HG03095 (cell line): ENCODE measurements at regions not wholly inside any gene's neighbourhood (a gene's known extent, or its start where the extent isn't known, plus 50 kb on each side); places are given as distances from the start of the nearest gene placed in this dataset.

ENCODE experiments used
- ATAC-seq: cut with Tn5 transposase; IDR thresholded peaks from one replicate; pipeline ENCODE4 v1.9.1; 2021; ENCODE audit warnings: moderate library complexity; ENCODE audit not compliant: unreplicated experiment

- ATAC-seq, result no peak
These were observed 824.8 kb downstream of the ADGRL2 start for GRCh38 chr1:82625537-82625936.

DNA sequence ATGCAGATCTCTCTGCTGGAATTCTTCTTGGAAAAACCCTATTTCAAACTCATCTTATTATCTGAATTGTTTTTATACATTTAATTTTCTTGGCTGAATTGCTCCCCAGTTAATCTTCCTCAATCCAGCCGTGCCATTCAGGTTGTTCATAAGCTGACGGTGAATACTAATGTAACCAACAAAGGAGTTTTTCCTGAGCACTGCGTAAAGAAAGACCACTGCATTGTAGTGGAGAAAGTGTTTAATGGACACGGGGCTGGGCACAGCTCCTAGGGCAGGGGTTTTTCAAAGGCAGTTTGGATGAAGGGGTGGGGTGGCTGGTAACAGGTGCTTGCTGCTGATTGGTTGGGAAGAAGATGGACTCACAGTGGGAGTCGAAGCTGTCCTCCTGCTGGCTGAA lies 820.3 kb downstream of the ADGRL2 start:
- no peak for ATAC-seq

GRCh38 chr1:82614090-82614489 lies 813.4 kb downstream of the ADGRL2 start:
- no peak for ATAC-seq

DNA sequence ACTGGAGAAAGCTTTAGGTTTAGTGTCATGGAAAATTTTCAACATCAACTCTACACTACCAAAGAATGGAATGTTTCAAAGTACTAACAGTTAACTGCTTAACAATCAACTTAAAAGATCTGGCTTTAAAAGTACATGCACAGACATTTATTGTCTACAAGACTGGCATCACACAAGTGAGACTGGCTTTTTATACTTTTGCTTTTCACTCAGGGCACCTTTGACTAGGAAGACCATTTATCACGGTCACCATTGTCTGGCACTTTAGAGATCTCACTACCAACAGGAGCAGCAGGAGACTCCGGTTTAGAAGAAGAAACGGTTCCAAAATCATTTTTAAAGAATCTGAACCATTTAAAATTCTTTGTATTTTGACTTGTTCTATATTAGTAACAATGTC lies 812.3 kb downstream of the ADGRL2 start:
- ATAC-seq, result no peak

- ATAC-seq, result no peak
These were observed 805.8 kb downstream of the ADGRL2 start for GRCh38 chr1:82606546-82606945.

GRCh38 chr1:82604524-82604923 lies 803.8 kb downstream of the ADGRL2 start:
- no peak for ATAC-seq

GRCh38 chr1:82600314-82600713 lies 799.6 kb downstream of the ADGRL2 start:
- ATAC-seq, result no peak

DNA sequence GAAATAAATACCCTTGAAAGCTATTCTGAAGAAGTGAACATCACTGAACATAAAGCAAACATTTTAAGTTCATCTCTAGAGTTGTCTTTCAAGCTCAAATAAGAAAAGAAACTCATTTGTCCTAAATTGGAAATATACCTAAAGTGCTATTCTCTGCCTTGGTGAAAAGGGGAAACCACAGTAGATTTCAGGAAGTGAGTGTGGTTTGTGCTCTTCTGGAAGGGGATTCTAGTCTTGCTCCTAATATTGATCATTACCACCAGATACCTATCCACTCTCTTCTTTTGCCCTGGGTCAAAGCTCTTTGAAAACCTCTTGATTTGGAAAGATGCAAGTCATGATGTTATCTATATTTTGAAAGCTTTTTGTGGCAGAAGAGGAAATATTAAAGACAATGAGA lies 798.1 kb downstream of the ADGRL2 start:
- no peak for ATAC-seq

DNA sequence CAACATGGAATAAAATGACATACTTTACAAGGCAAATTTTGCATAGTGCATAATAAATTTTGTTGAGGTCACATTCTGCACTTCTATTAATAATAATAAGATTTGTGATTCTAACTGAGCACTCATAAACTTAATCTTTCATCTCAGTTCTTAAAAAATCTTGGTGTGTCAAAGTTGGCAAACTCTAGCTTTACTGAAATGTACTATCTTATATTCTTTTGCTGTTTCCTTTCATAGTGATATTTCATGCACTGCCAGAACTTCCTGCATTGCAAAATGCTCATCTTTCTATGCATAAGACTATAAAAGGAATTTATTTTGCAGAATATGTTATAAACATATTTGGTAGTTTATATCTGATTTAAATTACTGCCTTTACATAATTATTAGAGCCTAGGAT lies 797.6 kb downstream of the ADGRL2 start:
- no peak for ATAC-seq

GRCh38 chr1:82597649-82598048 lies 796.9 kb downstream of the ADGRL2 start:
- no peak for ATAC-seq

GRCh38 chr1:82597141-82597540 lies 796.4 kb downstream of the ADGRL2 start:
- no peak for ATAC-seq

DNA sequence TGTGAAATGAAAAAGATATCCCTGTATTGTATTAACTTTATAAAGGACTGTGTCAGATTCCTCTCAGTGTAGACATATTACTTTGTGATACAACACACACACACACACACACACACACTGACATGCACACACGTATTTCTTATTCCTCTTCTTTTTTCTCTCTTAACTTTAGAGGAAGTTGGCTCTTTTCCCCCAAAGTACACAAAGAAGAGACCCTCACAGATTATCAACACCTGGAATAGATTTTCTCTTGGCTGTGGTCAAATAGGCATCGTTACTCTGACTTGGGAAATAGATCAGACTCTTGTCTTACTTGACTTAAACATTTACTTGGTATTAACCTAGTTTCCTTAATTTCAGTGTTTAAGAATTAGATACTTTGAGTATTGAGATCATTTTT lies 792.8 kb downstream of the ADGRL2 start:
- ATAC-seq, result no peak

DNA sequence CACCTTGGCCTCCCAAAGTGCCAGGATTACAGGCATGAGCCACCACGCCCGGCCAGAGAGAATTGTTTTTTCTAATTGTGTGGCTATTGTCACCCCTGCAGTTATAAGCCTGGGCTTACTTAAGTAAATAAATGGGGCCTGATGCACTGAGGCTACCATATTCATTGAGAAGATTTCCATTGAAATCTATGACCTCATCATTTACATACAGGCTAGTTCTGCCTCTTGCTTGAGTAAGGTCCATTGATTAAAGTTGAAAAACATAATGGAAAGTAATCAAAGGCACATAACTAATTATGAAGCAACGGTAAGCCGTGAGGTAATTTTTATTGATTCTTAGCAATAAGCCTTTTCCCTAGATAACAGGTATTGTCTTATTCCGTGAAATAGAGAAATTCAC lies 788.9 kb downstream of the ADGRL2 start:
- no peak for ATAC-seq

- ATAC-seq, result no peak
These were observed 786.6 kb downstream of the ADGRL2 start for GRCh38 chr1:82587371-82587770.

DNA sequence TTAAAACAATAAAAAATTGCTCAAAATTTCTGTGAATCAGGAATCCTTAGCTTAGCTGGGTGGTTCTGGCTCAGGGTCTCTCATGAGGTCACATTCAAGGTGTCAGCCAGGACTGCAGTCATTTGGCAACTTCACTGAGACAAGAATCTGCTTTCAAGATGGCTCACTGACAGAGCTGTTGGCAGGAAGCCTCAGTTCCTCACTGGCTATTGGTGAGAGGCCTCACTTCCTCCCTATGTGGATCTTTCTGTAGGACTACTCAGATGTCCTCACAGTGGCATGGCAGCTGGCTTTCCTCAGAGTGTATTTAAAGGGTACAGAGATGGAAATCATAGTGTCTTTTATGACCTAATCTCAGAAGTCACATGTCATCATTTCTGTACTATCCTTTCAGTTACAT lies 785.7 kb downstream of the ADGRL2 start:
- no peak for ATAC-seq

- ATAC-seq, result no peak
These were observed 781.6 kb downstream of the ADGRL2 start for GRCh38 chr1:82582347-82582746.

DNA sequence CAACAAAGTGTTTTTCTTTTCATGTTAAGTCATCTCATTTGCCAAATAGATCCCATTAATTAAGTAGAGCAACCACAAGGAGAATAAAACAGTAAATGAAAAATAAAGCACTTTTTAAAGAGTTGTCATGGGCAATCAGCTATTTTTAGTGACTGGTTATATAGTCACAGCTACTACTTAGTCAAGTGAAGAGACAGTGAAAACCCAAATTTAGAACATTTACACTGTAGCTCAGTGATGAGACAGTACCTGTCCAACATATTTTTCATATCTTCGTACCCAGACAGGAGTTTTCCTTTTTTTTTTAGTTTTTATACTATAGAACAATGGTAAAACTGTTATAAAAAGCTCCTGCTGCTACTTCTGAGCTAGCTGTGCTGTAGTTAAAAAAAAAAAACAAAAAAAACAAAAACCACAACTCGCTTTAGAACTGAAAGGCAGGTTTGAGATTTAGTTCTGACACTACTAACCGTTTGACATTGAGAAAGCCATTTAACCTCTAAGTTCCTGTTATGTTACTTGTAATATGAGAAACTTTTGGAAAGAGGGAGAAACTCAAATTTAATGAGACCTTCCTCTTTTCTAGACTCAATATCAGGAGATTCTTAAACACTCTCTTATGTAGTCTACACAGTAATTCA lies 777.5 kb downstream of the ADGRL2 start:
- ATAC-seq, result no peak

- no peak for ATAC-seq
These were observed 766.6 kb downstream of the ADGRL2 start for GRCh38 chr1:82567348-82567747.

DNA sequence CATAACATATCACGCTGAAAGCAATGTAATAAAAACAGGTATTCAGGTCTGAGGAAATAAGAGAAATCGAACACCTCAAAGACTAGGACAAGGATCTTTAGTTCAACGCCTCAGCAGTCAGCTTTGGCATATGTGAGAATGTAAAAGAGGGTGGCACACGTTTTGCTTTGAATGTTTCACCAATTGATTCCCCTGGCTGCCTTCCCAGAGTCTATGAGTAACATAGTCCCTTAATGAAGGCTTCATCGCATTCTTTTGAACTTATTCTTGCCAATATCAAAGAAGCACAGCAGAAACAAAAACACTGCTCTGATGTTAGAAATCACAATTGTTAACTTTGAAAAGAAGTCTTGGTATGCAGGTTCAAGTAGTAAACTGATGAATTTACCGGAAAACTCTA lies 764.8 kb downstream of the ADGRL2 start:
- ATAC-seq, result no peak

- ATAC-seq, result no peak
These were observed 764.4 kb downstream of the ADGRL2 start for GRCh38 chr1:82565146-82565545.

DNA sequence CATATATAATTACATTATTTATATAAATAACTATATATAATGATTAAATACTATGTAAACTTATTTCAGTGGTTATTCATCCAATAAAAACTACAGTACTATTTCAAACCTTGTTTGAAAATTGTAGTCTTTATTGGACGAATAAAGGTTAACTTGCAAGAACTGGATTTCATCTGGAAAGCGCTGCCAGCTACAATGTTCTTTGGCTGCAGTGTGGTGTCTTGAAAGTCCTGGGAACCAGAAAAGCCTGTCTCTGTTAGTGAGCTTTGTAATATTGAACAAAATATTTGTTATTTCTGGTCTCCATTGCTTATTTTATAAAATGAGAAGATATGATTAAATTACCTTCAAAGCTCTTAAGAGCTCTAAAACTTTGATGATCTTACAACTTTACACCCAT lies 763.6 kb downstream of the ADGRL2 start:
- ATAC-seq, result no peak

- ATAC-seq, result no peak
These were observed 761.7 kb downstream of the ADGRL2 start for GRCh38 chr1:82562448-82562847.

- no peak for ATAC-seq
These were observed 759.8 kb downstream of the ADGRL2 start for GRCh38 chr1:82560566-82560965.
